Endodermal cell (in vitro differentiated cells): ENCODE measurements at regions not wholly inside any gene's neighbourhood (a gene's known extent, or its start where the extent isn't known, plus 50 kb on each side); places are given as distances from the start of the nearest gene placed in this dataset.

Experiments
- DNase-seq: peaks from one replicate; pipeline ENCODE4 v3.0.0-alpha.2; 2017
- H3K27ac ChIP-seq: 2 replicates; pipeline ENCODE4 v1.5.1; 2013; ENCODE audit warnings: mild to moderate bottlenecking, low read depth, low read length, moderate library complexity
- H3K27me3 ChIP-seq: 2 replicates; pipeline ENCODE4 v1.6.1; 2013; ENCODE audit warnings: mild to moderate bottlenecking, low read length, moderate library complexity; ENCODE audit not compliant: insufficient read depth, control insufficient read depth, poor library complexity, severe bottlenecking
- H3K36me3 ChIP-seq: 2 replicates; pipeline ENCODE4 v1.7.0; 2013; ENCODE audit warnings: mild to moderate bottlenecking, low read length, moderate library complexity; ENCODE audit not compliant: control insufficient read depth, insufficient read depth
- H3K4me1 ChIP-seq: one replicate; pipeline ENCODE4 v1.7.0; 2013; ENCODE audit warnings: low read length; ENCODE audit not compliant: control insufficient read depth, insufficient read depth
- H3K4me3 ChIP-seq: 2 replicates; pipeline ENCODE4 v1.5.1; 2013; ENCODE audit warnings: mild to moderate bottlenecking, low read length, moderate library complexity
- H3K9ac ChIP-seq: 2 replicates; pipeline ENCODE4 v1.6.1; 2013; ENCODE audit warnings: mild to moderate bottlenecking, low read length, moderate library complexity; ENCODE audit not compliant: poor library complexity, severe bottlenecking; ENCODE audit errors: extremely low read depth
- H3K9me3 ChIP-seq: 2 replicates; pipeline ENCODE4 v1.6.1; 2013; ENCODE audit warnings: mild to moderate bottlenecking, low read length, moderate library complexity; ENCODE audit not compliant: control insufficient read depth
- H3K27ac Mint-ChIP-seq: 2 replicates; pipeline ENCODE4 v1.8.0; 2020; ENCODE audit warnings: mixed read lengths
- H3K27me3 Mint-ChIP-seq: 2 replicates; pipeline ENCODE4 v1.8.0; 2021; ENCODE audit warnings: mild to moderate bottlenecking, mixed read lengths; ENCODE audit not compliant: insufficient read depth
- H3K36me3 Mint-ChIP-seq: 2 replicates; pipeline ENCODE4 v1.8.0; 2020; ENCODE audit warnings: low read depth, mixed read lengths
- H3K4me1 Mint-ChIP-seq: 2 replicates; pipeline ENCODE4 v1.8.0; 2020; ENCODE audit warnings: mixed read lengths
- H3K4me3 Mint-ChIP-seq: 2 replicates; pipeline ENCODE4 v1.8.0; 2020; ENCODE audit warnings: mild to moderate bottlenecking, moderate library complexity, mixed read lengths
- H3K9me3 Mint-ChIP-seq: 2 replicates; pipeline ENCODE4 v1.8.0; 2020; ENCODE audit warnings: mild to moderate bottlenecking, mixed read lengths
- CTCF ChIP-seq: fragments of 200-600 bp; sonication (generic); conservative IDR thresholded peaks from 2 replicates; pipeline ENCODE4 v1.5.0; 2021; ENCODE audit warnings: antibody characterized with exemption, mild to moderate bottlenecking
- WGBS, 2 experiments: methylation state at CpG; one replicate each; pipeline versions ENCODE4 v1.1.5 to v1.1.7; 2013; ENCODE audit warnings: missing lambda C conversion rate in 2 of 2, mixed read lengths in 1 of 2; ENCODE audit not compliant: insufficient coverage in 1 of 2, insufficient read length in 1 of 2; 5-methylcytosine and 5-hydroxymethylcytosine counted together

GRCh38 chr13:24625331-24625731 is 54.9 kb upstream of the ATP12A start:
- Mint-ChIP-seq H3K4me1 (peaks cover 2% of the 10 kb centered on the region), H3K27me3 (peaks cover 2% of the 10 kb centered on the region), H3K9me3 (peaks cover 4% of the 10 kb centered on the region), H3K27ac (no peak overlapping the region), H3K4me3 (no peak overlapping the region), H3K36me3 (no peaks in the 10 kb centered on the region)
- H3K9ac ChIP-seq = no peak overlapping the region
- no peaks in the 10 kb centered on the region for H3K4me1 ChIP-seq
- TF ChIP-seq CTCF = peak; percentile 15
- H3K36me3 ChIP-seq = no peaks in the 10 kb centered on the region
- no peaks in the 10 kb centered on the region for H3K9me3 ChIP-seq
- DNase-seq = no peak
- no peaks in the 10 kb centered on the region for H3K27me3 ChIP-seq
- WGBS, 2 experiments = 71 to 82% methylated on average over 2 to 3 of the region's 3 CpGs
- H3K27ac ChIP-seq = no peak overlapping the region
- no peak overlapping the region for H3K4me3 ChIP-seq

DNA sequence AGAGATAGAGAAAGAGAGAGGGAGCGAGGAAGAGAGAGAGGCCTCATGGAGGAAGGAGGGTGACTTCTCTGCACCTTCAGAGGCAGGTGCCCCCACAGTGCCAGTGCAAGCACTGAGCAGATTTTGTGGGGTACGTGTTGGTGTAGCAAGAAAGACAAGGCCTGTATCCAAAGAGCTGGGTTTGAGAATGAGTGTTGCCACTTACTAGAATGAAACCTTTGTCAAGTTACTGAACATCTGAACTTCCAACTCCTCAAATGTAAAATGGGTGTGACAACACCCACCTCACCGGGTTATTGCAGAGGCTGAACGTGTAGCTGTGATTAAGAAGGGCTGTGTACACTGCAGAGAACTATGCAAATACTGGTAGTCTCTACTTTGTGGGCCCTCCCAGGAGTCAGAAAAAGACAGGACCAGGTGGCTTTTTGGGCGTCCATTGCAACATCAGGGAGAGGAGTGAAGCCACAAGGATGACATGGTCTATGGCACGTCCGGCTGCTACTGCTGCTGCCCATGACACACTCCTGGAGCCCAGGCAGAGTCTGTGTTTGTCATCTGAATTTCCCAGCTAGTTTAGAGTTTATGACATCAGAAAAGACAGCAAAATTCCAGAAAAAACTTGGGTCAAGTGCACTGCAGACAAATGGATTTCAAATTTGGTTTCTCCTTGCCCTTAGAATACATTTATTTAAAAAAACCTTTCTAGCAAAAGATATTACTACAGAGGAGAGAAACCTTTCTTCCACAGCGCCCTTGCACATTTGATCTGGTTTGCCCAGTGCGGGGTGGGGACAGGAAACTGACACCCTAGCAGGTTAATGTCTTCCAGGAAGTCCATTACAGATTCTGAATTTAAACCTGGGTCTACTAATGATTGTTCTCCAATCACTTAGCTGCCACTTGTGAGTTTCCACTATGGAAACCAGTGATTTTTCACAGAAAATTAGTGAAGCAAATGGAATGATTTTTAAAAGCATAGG is 54.0 kb upstream of the ATP12A start:
- no peaks in the 10 kb centered on the region for H3K36me3 ChIP-seq
- H3K9ac ChIP-seq = no peak overlapping the region
- H3K4me3 ChIP-seq = no peak overlapping the region
- H3K27ac ChIP-seq = no peak overlapping the region
- Mint-ChIP-seq H3K27ac (no peak overlapping the region), H3K4me1 (peaks cover 2% of the 10 kb centered on the region), H3K4me3 (no peak overlapping the region), H3K9me3 (peaks cover 4% of the 10 kb centered on the region), H3K36me3 (no peaks in the 10 kb centered on the region), H3K27me3 (peaks cover 2% of the 10 kb centered on the region)
- 90 to 92% methylated on average over 8 to 9 of the region's 9 CpGs for WGBS, 2 experiments
- no peaks in the 10 kb centered on the region for H3K4me1 ChIP-seq
- DNase-seq = no peak
- no peak for TF ChIP-seq CTCF
- no peaks in the 10 kb centered on the region for H3K27me3 ChIP-seq
- no peaks in the 10 kb centered on the region for H3K9me3 ChIP-seq

- H3K36me3 Mint-ChIP-seq = no peaks in the 10 kb centered on the region
- Histone ChIP-seq H3K9me3 (no peaks in the 10 kb centered on the region), H3K27me3 (no peaks in the 10 kb centered on the region), H3K27ac (no peak overlapping the region), H3K36me3 (no peaks in the 10 kb centered on the region), H3K4me3 (no peak overlapping the region), H3K4me1 (no peaks in the 10 kb centered on the region), H3K9ac (no peak overlapping the region)
- TF ChIP-seq CTCF = peak; percentile 98
- 45 to 74% methylated on average over 14 to 25 of the region's 25 CpGs for WGBS, 2 experiments
- H3K4me1 Mint-ChIP-seq = peaks cover 2% of the 10 kb centered on the region
- peaks cover 4% of the 10 kb centered on the region for H3K9me3 Mint-ChIP-seq
- H3K27ac Mint-ChIP-seq = no peak overlapping the region
- no peak overlapping the region for H3K4me3 Mint-ChIP-seq
- DNase-seq = peak; percentile 95
- peaks cover 2% of the 10 kb centered on the region for H3K27me3 Mint-ChIP-seq
These were observed 53.0 kb upstream of the ATP12A start for GRCh38 chr13:24627090-24627714.
